Fibroblast of lung (primary cell): ENCODE measurements at regions not wholly inside any gene's neighbourhood (a gene's known extent, or its start where the extent isn't known, plus 50 kb on each side); places are given as distances from the start of the nearest gene placed in this dataset.

ENCODE experiments used
- DNase-seq, 2 donors: peaks; one replicate each; pipeline versions ENCODE4 v3.0.0 to v3.0.0-alpha.2; 2010; ENCODE audit warnings: low read depth in 2 of 2
- H2AFZ ChIP-seq: 2 replicates; pipeline ENCODE4 v1.5.1; 2012; ENCODE audit warnings: low read length, control low read depth, inconsistent platforms
- H3K27ac ChIP-seq: 2 replicates; pipeline ENCODE4 v1.5.1; 2011; ENCODE audit warnings: low read length, control low read depth; ENCODE audit not compliant: insufficient read depth
- H3K27me3 ChIP-seq: 2 replicates; pipeline ENCODE4 v1.5.1; 2011; ENCODE audit warnings: mild to moderate bottlenecking, low read length; ENCODE audit not compliant: control insufficient read depth, insufficient read depth
- H3K36me3 ChIP-seq: 2 replicates; pipeline ENCODE4 v1.5.1; 2011; ENCODE audit warnings: low read length; ENCODE audit not compliant: control insufficient read depth, insufficient read depth
- H3K4me1 ChIP-seq: 2 replicates; pipeline ENCODE4 v1.5.1; 2011; ENCODE audit warnings: low read length; ENCODE audit not compliant: control insufficient read depth, insufficient read depth; ENCODE audit errors: extremely low read depth
- H3K4me2 ChIP-seq: 2 replicates; pipeline ENCODE4 v1.5.1; 2011; ENCODE audit warnings: low read length, control low read depth; ENCODE audit not compliant: insufficient read depth; ENCODE audit errors: extremely low read depth
- H3K4me3 ChIP-seq, 4 experiments: fragments of 200-600 bp in 1 of 4; sonication (generic) in 1 of 4; replicated peaks in 1 of 4; 2 replicates each; pipeline ENCODE4 v1.5.1; 2011 to 2016; ENCODE audit warnings: low read length in 4 of 4, low read depth in 3 of 4, mild to moderate bottlenecking in 3 of 4, control low read depth in 2 of 4, inconsistent platforms in 1 of 4, mixed read lengths in 1 of 4; ENCODE audit not compliant: insufficient read depth in 1 of 4; ENCODE audit errors: control extremely low read depth in 1 of 4
- H3K79me2 ChIP-seq: 2 replicates; pipeline ENCODE4 v1.5.1; 2012; ENCODE audit warnings: mild to moderate bottlenecking, low read length, inconsistent platforms; ENCODE audit not compliant: control insufficient read depth, insufficient read depth
- H3K9ac ChIP-seq: 2 replicates; pipeline ENCODE4 v1.5.1; 2011; ENCODE audit warnings: mild to moderate bottlenecking, low read length, control low read depth; ENCODE audit not compliant: insufficient read depth
- H3K9me3 ChIP-seq: 2 replicates; pipeline ENCODE4 v1.5.1; 2012; ENCODE audit warnings: low read depth, low read length; ENCODE audit not compliant: control insufficient read depth, insufficient read depth
- H4K20me1 ChIP-seq: 2 replicates; pipeline ENCODE4 v1.5.1; 2011; ENCODE audit warnings: low read length; ENCODE audit not compliant: control insufficient read depth, insufficient read depth; ENCODE audit errors: extremely low read depth
- EZH2 ChIP-seq: IDR thresholded peaks from 2 replicates; pipeline ENCODE4 v1.5.1; 2012; ENCODE audit warnings: low read length, control low read depth, mild to moderate bottlenecking; ENCODE audit errors: missing control alignments
- TF ChIP-seq, protein P1 (sequence below), 2 donors: IDR thresholded peaks in 1 of 2; conservative IDR thresholded peaks in 1 of 2; 1 replicate in 1 of 2; 2 replicates in 1 of 2; pipeline ENCODE4 v1.5.1; 2011 to 2012; ENCODE audit warnings: low read length in 2 of 2, control low read depth in 1 of 2, inconsistent platforms in 1 of 2, low read depth in 1 of 2, mild to moderate bottlenecking in 1 of 2

DNA sequence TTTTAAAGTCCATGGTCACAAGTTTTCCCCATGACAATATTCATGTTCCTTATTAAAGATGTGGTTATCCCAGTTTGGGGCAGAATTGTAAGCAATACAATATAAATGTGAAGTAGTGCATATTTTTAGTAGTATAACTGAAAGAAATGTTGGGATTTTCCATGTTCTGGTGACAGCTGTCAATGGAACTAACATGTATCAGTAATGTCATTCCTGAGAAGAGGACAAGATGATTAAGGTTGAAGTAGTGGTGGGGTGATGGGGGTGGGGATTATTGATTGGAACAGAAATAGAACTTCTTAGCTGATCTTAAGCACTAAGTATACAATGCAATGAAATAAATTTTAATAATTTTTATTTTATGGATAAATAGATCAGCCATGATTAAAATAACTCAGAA lies 81.6 kb downstream of the PDHA2 start:
- no peaks in the 10 kb centered on the region for H3K36me3 ChIP-seq
- no peaks in the 10 kb centered on the region for H4K20me1 ChIP-seq
- TF ChIP-seq, protein P1, sequence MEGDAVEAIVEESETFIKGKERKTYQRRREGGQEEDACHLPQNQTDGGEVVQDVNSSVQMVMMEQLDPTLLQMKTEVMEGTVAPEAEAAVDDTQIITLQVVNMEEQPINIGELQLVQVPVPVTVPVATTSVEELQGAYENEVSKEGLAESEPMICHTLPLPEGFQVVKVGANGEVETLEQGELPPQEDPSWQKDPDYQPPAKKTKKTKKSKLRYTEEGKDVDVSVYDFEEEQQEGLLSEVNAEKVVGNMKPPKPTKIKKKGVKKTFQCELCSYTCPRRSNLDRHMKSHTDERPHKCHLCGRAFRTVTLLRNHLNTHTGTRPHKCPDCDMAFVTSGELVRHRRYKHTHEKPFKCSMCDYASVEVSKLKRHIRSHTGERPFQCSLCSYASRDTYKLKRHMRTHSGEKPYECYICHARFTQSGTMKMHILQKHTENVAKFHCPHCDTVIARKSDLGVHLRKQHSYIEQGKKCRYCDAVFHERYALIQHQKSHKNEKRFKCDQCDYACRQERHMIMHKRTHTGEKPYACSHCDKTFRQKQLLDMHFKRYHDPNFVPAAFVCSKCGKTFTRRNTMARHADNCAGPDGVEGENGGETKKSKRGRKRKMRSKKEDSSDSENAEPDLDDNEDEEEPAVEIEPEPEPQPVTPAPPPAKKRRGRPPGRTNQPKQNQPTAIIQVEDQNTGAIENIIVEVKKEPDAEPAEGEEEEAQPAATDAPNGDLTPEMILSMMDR (conservative IDR thresholded peaks at IDR 0.05 in 1 of 2, IDR thresholded peaks at IDR 0.05 in 1 of 2; ENCODE audit: low read depth in 1 of 2, low read length in 2 of 2): no peak
- no peaks in the 10 kb centered on the region for H3K79me2 ChIP-seq
- H3K9me3 ChIP-seq: no peaks in the 10 kb centered on the region
- H2AFZ ChIP-seq: no peak overlapping the region
- H3K4me3 ChIP-seq: no peak overlapping the region
- DNase-seq: no peak
- H3K27me3 ChIP-seq: no peaks in the 10 kb centered on the region
- no peaks in the 10 kb centered on the region for H3K4me1 ChIP-seq
- no peak overlapping the region for H3K27ac ChIP-seq
- no peak overlapping the region for H3K4me2 ChIP-seq
- H3K9ac ChIP-seq: no peak overlapping the region

DNA sequence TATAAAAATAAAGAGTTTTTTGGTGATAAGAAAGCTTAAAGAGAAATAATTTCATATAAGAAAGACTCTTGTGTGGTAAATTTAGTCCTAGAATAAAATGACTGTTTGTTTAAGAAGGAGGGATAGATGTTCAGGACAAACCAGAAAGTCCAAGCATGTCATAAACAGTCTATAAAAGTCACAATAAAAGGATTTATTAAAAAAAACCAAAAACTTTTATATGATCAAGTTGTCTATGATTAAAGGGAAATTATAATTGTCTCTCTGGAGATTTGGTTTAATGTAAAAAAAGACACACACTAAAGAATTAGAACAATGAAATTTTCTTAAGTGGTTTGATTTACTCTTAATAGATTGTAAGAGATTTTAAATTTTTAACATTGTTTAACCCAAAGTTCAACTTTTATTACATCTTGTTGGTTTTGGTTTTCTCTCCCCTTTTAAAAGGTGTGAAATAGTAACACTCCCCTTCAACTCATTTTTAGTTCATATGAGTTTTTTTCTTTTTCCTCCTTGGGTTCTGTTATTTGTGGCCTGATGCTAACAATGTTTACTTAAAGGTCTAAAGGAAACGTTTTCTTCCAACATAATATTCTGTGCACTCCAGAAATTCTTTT lies 89.7 kb downstream of the PDHA2 start:
- no peak overlapping the region for H3K9ac ChIP-seq
- no peak for DNase-seq
- no peak overlapping the region for H3K27ac ChIP-seq
- H3K79me2 ChIP-seq: no peaks in the 10 kb centered on the region
- H3K4me1 ChIP-seq: no peaks in the 10 kb centered on the region
- TF ChIP-seq EZH2: no peak
- TF ChIP-seq, protein P1 (conservative IDR thresholded peaks at IDR 0.05 in 1 of 2, IDR thresholded peaks at IDR 0.05 in 1 of 2; ENCODE audit: low read depth in 1 of 2, low read length in 2 of 2): no peak
- H3K9me3 ChIP-seq: no peaks in the 10 kb centered on the region
- H2AFZ ChIP-seq: no peak overlapping the region
- no peak overlapping the region for H3K4me3 ChIP-seq
- no peaks in the 10 kb centered on the region for H3K27me3 ChIP-seq
- no peaks in the 10 kb centered on the region for H4K20me1 ChIP-seq
- no peak overlapping the region for H3K4me2 ChIP-seq
- H3K36me3 ChIP-seq: no peaks in the 10 kb centered on the region

DNA sequence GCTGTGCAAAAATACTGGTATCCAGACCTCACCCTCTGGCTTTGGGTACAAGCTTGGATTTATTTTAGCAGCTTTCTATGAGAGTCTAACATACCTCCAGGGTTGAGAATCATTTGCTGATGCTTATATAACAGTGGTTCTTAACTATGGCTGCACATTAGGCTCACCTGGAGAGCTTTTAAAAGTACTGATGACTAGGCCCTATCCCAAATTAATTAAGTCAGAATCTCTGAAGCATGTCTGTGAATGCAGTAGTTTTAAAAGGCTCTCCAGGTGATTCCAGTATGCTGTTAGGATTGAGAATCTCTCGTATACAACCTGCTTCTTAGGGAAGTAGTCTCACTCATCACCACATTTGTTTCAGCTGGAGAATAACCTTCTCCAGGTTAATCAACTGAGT lies 99.2 kb downstream of the PDHA2 start:
- Histone ChIP-seq H3K27ac (no peak overlapping the region), H3K36me3 (no peaks in the 10 kb centered on the region), H3K4me2 (no peak overlapping the region), H3K4me3 (no peak overlapping the region), H3K4me1 (no peaks in the 10 kb centered on the region), H2AFZ (no peak overlapping the region), H3K27me3 (no peaks in the 10 kb centered on the region), H3K79me2 (no peaks in the 10 kb centered on the region), H3K9ac (no peak overlapping the region), H4K20me1 (no peaks in the 10 kb centered on the region), H3K9me3 (no peaks in the 10 kb centered on the region)
- DNase-seq: no peak
- TF ChIP-seq EZH2: no peak
